ELF-1 (cell line): ENCODE measurements at regions not wholly inside any gene's neighbourhood (a gene's known extent, or its start where the extent isn't known, plus 50 kb on each side); places are given as distances from the start of the nearest gene placed in this dataset.
A peak's percentile ranks its signal among the peaks of the same experiment; 100 is the strongest.

Experiments used
- DNase-seq: peaks from one replicate; pipeline ENCODE4 v3.0.0-alpha.2; 2016; ENCODE audit warnings: low read depth, low spot score

DNA sequence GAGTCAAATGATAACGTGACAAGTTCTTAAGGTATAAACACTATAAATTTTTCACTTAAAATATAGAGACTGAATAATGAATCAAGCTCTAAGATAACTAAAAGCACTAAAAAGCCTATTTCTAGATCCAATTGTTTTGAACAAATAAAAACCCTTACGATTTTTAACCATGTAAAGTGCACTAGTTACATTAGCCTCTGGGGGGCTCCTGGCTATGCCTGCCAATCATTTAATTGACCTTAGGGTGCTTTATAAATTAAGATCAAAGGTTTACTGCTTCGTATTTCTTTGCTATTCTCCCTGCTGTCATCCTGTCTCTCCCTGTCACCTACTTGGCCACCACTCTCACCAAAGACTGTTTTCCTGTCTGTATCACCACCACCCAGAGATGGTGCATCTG lies 133.4 kb downstream of the ESM1 start:
- DNase-seq = no peak

DNA sequence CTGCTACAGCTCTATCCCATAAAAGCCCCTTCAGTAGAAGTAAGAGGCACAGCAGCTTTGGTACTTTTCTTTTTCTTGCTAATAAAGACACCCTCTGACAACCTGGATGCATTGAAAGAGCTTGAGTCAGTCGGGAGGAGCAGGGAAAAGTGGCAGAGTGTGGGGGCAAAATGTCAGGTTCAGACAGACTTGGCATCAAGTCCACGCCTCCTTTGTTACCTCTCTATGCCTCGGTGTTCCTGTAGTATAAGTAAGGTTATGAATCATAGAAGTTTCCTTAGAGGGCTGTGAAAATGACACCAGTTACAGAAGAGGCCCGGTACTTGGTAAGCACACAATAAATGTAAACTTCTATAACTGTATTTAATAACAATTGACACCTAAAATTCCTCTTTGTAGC lies 133.9 kb downstream of the ESM1 start:
- DNase-seq = no peak

DNA sequence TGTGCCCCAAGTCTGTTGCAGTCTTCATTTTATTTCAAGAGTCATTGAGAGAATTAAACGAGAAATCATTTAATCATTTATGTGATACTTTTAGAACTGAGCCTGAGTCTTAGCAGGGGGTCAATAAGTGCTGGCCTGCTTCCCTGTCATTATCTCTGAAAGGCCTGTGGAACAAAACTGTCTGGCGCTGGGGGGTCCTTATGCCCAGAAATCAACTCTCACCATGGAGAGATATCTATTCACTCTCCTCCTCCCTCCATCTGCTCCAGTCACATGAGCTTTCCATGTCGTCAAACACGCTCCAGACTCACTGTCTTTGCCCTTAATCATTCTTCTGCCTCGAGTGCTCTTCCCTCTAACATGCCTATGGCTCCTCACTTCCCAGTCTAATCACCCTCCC lies 136.8 kb downstream of the ESM1 start:
- no peak for DNase-seq

DNA sequence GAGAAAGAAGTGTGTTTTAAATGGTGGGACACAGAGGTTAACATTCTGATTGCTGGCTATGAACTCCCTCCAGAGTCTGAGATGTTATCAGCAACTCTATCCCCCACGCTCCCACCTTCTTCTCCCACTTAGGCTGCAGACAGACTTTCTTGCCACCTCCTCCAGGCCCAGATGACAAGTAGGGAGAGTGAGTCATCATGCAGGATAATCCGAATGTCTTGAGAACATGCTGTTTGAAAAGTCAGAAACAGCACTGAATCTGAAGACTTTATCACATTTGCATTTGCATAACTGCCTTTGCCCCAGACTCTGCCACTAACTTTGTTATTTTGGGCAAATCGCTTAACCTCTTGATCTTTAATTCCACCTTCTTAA lies 139.8 kb downstream of the ESM1 start:
- peak; percentile 27 for DNase-seq

DNA sequence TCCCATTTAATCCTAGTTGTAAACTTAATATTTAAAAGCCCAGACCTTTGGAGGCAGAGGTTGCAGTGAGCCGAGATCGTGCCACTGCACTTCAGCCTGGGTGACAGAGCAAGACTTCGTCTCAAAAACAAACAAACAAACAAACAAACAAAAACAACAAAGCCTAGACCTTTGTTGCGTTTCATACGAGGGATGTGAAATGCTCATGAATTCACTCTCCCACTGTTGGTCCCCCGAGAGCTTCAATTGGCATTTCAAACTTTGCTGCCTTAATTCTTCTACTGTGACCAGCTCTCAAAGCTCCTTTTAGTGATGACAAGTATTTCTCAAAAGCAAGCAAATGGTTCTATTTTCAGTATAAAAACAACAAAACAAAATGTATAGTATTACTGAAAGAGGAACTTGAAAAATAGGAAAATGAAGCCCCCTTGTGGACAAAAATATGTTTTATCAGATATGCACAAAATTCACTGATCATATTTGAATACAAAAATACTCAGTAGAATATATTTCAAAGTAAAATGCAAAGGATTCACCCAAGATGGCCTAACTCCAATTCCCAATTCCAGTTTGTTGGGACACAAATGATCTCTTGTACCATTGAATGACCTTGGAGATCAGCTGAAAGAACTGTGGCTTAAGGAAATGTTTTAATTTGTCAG lies 140.4 kb downstream of the ESM1 start:
- no peak for DNase-seq

DNA sequence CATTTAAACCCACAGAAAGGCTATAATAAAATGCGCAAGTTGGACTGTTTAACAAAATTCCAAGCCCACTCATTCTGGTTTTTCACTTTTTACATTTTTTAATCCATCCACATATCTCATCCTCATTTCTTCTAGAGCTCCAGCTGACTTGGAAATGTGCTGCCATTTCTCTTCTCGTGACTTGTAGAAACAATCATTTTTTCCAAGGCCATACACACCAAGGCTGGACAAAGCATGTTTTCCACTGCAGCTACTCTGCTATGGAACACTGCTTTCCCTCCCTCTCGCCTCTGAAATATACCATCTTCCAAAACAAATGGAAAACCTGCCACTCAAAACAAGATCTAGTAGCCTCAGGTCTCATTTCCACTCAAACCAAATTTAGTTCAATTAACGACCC lies 141.1 kb downstream of the ESM1 start:
- no peak for DNase-seq

DNA sequence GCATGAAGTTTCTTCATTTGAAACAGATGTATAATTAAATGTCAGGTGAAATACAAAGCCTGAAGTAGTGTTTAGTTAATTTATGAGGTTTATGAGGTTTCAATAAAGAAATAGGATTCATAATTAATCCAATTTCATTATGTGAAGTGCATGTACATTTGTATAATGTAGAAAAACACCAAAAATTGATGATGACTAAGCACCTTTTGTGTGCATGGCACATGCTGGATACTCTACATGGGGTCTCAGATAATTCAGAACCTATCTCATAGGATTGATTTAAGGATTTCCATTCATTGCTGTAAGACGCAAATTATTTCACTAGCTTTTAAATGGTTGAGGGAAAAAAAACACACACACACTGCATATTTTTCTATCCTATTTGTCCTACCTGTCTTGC lies 143.9 kb downstream of the ESM1 start:
- no peak for DNase-seq

DNA sequence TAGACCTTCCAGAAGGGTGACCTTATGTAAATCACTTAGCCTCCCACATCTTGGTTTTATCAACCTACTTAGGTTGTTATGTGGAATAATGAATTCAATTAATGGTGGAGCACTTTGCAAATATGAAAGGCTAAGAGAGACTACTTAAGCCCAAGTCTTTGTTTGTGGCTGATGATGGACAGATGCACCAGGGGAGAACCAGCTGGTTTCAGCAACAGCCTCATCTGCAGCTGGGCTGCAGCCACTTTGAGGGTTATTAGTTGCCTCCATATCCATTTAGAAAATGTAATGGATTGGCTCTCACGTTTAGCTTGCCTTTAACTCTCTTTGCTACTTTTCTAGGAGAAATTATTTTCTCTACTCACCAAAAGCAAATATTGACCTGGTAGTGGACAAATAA lies 146.6 kb downstream of the ESM1 start:
- DNase-seq = no peak

DNA sequence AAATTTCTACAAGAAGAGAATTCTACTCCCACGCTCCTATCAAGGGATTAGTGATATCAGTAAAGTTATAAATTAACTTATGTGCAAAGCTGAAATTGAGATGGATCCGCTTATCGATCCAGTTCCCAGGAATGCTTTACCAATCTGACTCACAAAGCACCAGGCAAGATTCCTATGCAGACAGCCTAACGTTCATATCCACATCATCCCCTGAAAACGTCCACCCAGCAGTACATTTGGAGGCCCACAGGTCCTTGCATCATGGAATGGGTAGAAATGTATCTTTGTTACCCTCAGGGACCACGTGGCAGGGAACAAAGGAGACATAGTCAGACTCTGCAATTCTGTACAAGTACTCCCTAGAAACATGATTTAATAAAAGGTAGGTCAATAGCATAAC lies 147.4 kb downstream of the ESM1 start:
- no peak for DNase-seq

DNA sequence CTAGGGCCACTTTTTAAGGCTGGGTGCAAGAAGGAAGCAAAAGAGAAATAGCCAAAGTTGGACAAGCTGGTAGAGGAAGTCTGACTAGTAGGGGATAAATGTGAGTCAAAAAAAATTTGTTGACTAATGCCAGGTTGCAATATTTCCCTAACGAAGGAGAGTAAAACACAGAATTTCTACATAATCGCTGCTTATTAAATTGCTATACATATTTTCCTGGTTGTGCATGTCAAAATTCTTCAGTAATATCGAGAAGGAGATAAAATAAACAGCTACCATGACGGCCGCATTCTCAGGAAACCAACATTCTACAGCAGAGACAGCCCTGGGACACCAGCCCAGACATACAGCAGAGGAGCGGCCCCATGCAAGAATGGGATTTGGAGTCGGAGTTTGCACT lies 148.3 kb downstream of the ESM1 start:
- DNase-seq = no peak

DNA sequence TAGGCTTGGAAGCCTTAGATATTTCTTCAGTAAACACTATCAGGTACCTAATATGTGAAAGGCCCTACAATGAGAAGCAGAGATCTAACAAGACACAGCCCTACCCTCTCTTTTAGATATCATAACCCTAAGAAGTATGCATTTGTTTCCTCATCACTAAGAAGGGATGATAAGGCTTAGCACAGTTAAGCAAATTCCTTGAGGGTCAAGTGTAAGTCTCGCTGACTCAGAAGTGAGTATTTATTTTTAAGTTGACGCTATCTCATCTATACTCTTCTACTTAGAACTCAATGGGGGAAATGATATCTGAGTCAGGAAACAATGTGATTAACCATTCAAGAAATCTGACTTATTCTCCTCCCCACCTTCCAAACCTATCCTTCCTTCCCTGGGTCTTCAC lies 149.7 kb downstream of the ESM1 start:
- DNase-seq = no peak

DNA sequence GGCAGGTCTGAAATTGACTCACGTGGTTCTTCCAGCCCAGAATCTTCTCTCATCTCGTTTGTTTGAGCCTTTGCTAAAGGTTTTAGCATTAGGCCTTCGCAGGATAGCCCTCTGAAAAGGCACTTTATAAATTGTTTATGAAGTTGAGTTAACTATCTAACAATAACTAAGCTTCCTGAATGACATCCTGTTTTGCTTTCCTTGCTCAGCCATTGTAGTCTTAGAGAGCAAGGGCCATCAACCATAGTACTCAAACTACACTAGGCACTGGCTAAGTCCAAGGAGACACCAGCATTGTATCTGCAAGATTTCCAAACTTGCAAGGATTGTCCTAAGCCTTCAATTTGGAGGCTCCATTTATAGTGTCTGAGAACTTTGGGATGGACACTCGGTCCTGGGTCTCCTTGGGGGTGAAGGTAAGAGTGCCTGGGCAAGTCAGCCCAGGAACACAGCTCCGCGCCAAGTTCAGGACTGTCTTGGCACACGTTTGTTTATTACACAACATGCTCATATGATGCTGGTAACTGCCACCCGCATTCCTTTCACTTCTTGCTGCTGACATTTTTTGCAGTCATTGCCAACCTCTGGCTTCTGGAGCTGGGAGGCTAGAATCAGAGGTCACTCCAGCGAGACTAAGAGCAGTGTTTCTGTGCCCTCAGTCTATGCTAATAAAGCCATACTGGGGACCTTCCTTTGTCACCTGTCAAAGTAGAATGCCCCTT lies 151.1 kb downstream of the ESM1 start:
- no peak for DNase-seq

DNA sequence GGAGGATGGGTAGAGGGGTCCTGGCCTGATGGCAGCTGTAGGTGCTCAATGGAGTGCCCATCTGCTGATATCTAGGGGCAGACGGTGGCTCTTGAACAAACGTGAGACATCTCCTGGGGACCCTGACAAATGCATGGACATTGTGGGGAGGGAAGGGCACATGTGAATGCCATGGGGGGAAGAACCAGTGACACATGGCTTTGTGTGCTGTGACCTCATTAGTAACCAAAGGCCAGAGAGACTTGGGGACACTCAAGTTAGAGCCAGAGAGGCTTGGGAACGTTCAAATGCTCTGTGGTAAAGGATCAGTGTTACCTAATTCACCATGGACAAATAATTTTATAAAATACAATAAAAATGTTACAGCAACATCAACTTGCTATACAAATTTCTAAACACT lies 151.8 kb downstream of the ESM1 start:
- DNase-seq = no peak

DNA sequence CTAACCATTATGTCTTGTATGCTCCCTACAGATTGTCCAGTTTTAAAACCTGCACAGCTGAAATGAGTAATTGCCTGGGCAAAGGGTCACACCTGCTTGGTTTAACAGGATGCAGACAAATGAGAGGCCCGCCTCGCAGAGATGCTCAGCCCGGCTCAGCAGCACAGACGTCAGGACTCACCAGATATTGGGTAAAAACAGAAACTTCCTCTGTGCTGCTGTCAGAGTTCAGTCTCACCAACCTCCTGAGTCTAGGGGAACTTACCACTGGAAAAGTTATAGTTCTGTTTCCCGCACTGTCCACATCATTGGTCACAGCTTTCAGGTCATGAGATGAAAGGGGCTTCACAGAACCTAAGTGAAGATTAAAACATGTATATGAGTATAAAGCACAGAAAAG lies 152.5 kb downstream of the ESM1 start:
- no peak for DNase-seq

DNA sequence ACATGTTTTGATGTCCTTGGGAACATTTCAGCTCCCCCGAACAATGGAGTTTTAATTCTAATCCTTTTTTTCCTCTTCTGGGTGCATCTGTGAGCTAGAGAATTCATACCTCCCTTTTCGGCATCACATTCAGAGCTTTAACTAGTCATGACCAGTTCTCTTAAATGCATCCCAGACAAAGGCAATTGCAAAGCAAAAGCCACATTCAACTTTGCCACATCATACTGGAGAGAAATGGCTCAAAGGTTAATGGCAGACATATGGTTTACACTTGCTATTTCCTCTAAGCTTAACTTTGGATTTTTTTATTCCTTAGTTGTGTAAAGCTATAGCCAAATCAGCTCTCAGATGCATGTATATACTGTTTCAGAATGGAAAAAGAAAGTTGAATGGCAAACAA lies 153.3 kb downstream of the ESM1 start:
- no peak for DNase-seq

DNA sequence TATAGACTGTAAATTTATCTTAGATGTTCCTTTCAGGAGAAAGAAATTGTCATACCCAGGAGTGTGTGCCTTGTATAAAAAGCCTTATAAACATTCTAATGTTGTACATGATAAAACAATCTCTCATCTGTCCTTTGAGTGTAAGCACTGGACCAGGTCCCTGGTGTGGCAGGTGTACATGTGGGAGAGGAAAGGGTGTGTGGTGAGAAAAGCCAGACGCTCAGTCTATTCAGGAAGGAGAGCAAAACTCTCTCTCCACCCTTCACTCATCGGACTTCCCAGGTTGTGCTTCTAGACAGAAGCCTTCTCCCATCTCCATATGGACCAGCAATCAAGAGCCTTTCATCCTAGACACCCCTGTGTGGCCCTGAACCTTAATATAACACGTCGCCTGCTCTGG lies 154.2 kb downstream of the ESM1 start:
- no peak for DNase-seq

DNA sequence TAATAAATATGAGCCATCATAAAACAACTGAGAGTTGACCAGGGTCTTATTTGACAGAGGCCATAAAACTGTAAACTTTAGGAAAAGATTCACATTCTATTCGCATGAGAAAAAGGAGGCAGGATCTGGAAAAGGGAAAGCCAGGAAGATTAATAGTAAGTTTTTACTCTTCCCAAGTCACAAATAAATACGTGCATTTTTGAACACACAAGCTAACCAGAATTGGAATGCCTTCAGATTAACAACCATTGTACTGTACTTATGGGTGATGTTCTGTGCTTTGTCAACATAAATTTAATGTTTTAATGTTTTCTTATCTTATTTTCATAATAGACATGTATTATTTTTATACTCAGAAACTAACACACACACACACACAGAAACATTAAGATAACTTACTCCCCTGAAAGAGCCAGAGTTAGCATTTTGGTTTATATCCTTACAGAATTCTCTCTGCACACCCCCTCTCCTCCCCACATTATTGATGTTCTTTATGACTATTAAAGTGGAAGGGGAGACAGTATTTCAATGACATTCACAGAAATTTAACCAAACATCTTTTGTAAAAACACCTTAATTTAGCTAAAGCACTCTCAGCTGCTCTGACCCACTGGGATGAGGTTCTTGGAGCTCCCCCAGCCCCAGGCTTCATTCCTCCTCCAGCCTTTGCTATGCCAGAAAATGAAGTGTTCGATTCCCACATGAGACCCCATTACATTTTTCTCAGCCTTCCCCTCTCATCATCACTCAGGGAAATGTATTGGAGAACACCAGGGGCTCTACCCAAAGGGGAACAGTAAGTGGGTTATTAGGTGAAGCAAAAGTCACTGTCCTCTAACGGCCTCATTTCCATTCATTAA lies 155.5 kb downstream of the ESM1 start:
- no peak for DNase-seq

DNA sequence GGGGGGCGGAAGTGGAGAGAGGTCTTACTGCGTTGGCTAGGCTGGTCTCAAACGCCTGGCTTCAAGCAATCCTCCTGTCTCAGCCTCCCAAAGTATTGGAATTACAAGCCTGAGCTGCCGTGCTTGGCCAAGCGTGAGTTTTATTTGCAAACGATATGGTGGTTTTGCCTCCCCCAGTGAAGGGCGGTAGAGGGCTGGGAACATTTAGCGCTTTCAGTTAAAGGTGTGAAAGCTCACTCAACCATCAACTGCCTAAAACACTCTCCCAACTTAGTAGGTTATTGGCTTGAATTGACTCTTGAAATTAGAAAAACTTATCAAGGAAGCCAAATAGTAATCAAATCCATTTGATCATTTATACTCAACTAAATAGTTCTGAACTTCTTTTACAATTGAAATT lies 156.3 kb downstream of the ESM1 start:
- DNase-seq = no peak

DNA sequence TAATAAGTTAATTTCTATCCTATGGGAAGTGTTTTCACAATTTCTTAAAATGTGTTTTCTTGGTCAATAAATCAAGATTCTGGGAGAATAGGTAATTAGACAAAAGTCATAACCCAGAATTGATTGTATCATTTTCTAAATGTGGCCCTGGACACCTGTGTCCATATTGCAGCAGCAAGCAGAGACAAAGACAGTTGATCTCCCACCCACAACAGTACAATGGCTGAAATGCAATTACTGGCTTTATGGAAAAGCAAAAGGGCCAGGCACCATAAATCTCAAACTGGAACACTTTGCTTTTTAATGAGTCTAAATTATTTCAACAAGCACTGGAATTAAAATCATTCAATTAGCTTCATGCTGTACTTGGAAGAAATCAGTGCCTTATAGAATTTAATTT lies 157.2 kb downstream of the ESM1 start:
- DNase-seq = no peak

DNA sequence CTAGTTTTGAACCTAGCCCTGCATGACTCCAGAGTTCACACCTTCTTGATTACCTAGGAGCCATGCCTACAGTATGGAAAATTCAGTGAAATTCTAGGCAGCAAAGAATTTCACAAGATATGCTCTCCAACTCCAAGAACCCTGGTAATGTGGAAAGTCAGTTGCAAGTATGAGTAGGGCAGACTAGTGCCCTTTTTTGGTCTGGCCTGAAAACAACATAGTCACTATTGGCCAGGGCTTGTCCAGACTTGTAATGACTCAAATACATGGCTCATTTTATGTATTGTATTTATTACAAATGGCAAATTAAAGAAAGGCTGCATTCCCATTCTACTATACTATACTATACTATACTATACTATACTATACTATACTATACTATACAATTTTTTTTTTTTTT lies 160.4 kb downstream of the ESM1 start:
- no peak for DNase-seq

DNA sequence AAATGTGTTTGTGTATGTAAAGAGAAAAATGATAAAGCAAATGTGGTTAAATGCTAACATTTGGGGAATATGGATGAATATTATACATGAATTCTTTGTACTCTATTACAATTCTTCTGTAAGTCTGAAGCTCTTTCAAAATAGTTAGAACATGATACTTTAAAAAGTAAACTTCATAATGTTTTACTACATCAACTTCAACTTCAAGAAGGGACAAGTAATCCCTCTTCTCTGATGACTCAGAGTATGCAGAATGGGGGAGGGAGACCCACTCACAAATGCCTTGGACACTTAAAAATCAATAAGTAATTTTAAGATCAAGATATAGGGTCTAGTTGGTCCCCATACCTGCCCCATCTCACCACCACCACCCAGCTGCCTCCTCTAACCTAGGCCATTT lies 162.4 kb downstream of the ESM1 start:
- DNase-seq = no peak

DNA sequence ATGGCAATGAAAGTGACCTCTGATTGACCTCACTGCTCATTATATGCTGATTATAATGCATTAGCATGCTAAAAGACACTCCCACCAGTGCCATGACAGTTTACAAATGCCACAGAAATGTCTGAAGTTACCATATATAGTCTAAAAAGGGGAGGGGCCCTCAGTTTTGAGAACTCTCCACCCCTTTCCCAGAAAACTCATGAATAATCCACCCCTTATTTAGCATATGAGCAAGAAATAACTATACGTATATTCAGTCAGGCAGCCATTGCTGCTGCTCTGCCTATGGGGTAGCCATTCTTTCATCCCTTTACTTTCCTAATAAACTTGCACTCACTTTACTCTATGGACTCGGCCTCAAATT lies 163.1 kb downstream of the ESM1 start:
- no peak for DNase-seq
